Lower leg skin (tissue), 3 donors: ENCODE measurements at regions not wholly inside any gene's neighbourhood (a gene's known extent, or its start where the extent isn't known, plus 50 kb on each side); places are given as distances from the start of the nearest gene placed in this dataset.

Experiments
- CTCF ChIP-seq, 3 donors: fragments of 450-650 bp; IDR thresholded peaks; one replicate each; pipeline ENCODE4 v1.5.1; 2016; ENCODE audit warnings: antibody characterized with exemption in 3 of 3, mild to moderate bottlenecking in 3 of 3, moderate library complexity in 2 of 3
- POLR2A ChIP-seq, 2 donors: fragments of 450-650 bp; IDR thresholded peaks; one replicate each; pipeline ENCODE4 v1.6.1; 2016 to 2017; ENCODE audit warnings: antibody characterized with exemption in 2 of 2, mild to moderate bottlenecking in 1 of 2, moderate library complexity in 1 of 2

- TF ChIP-seq POLR2A (IDR thresholded peaks at IDR 0.05): no peak
- TF ChIP-seq CTCF (IDR thresholded peaks at IDR 0.05): no peak
Measured at GRCh38 chr13:107799001-107799400, 416.3 kb downstream of the LIG4 start.
